GM12872 (cell line): ENCODE measurements at regions not wholly inside any gene's neighbourhood (a gene's known extent, or its start where the extent isn't known, plus 50 kb on each side); places are given as distances from the start of the nearest gene placed in this dataset.

Experiments used
- CTCF ChIP-seq: IDR thresholded peaks from 3 replicates; pipeline ENCODE4 v1.5.1; 2011; ENCODE audit warnings: low read depth, mild to moderate bottlenecking, low read length, moderate library complexity; ENCODE audit not compliant: insufficient read depth

- no peak for TF ChIP-seq CTCF
Measured at GRCh38 chr21:14736672-14737071, 190.6 kb upstream of the SAMSN1 start.

- TF ChIP-seq CTCF, result no peak
Measured at GRCh38 chr21:14736162-14736561, 190.0 kb upstream of the SAMSN1 start.

GRCh38 chr21:14734833-14735232 is 188.7 kb upstream of the SAMSN1 start:
- TF ChIP-seq CTCF, result no peak

- TF ChIP-seq CTCF, result no peak
Measured at GRCh38 chr21:14734191-14734590, 188.1 kb upstream of the SAMSN1 start.

- no peak for TF ChIP-seq CTCF
Measured at GRCh38 chr21:14725219-14725618, 179.1 kb upstream of the SAMSN1 start.

- TF ChIP-seq CTCF, result no peak
Measured at GRCh38 chr21:14722841-14723483, 176.8 kb upstream of the SAMSN1 start.

- TF ChIP-seq CTCF, result no peak
Measured at GRCh38 chr21:14720237-14720636, 174.1 kb upstream of the SAMSN1 start.
